Spleen (tissue), 11 donors: ENCODE measurements at regions not wholly inside any gene's neighbourhood (a gene's known extent, or its start where the extent isn't known, plus 50 kb on each side); places are given as distances from the start of the nearest gene placed in this dataset.
A peak's percentile ranks its signal among the peaks of the same experiment; 100 is the strongest.

ENCODE experiments used
- DNase-seq: peaks from one replicate; pipeline ENCODE4 v3.0.0-alpha.2; 2020
- H3K27ac ChIP-seq, 8 donors: fragments of 200-600 bp; sonication (generic) in 7 of 8; 1 replicate in 4 of 8; 2 replicates in 4 of 8; pipeline versions ENCODE4 v1.5.0 to v1.8.0; 2016 to 2021; ENCODE audit warnings: inconsistent platforms in 4 of 8, mild to moderate bottlenecking in 4 of 8, moderate library complexity in 1 of 8
- H3K27me3 ChIP-seq, 7 donors: fragments of 200-600 bp; sonication (generic) in 6 of 7; replicated peaks in 1 of 7; 1 replicate in 4 of 7; 2 replicates in 3 of 7; pipeline versions ENCODE4 v1.5.0 to v1.8.0; 2016 to 2021; ENCODE audit warnings: inconsistent platforms in 3 of 7, mild to moderate bottlenecking in 1 of 7
- H3K36me3 ChIP-seq, 6 donors: fragments of 200-600 bp; sonication (generic) in 5 of 6; 1 replicate in 4 of 6; 2 replicates in 2 of 6; pipeline versions ENCODE4 v1.5.0 to v1.8.0; 2016 to 2021; ENCODE audit warnings: inconsistent platforms in 2 of 6
- H3K4me1 ChIP-seq, 6 donors: fragments of 200-600 bp; sonication (generic) in 5 of 6; 1 replicate in 3 of 6; 2 replicates in 3 of 6; pipeline versions ENCODE4 v1.5.0 to v1.8.0; 2016 to 2021; ENCODE audit warnings: inconsistent platforms in 3 of 6
- H3K4me3 ChIP-seq, 8 donors: fragments of 200-600 bp; sonication (generic) in 7 of 8; 1 replicate in 4 of 8; 2 replicates in 4 of 8; pipeline versions ENCODE4 v1.5.0 to v1.8.0; 2016 to 2021; ENCODE audit warnings: inconsistent platforms in 4 of 8, mild to moderate bottlenecking in 4 of 8, moderate library complexity in 2 of 8
- H3K9me3 ChIP-seq, 8 donors: fragments of 200-600 bp; sonication (generic) in 7 of 8; 1 replicate in 4 of 8; 2 replicates in 4 of 8; pipeline versions ENCODE4 v1.5.0 to v1.8.0; 2016 to 2021; ENCODE audit warnings: inconsistent platforms in 4 of 8
- CTCF ChIP-seq, 11 experiments: fragments of 200-600 bp in 7 of 11; fragments of 450-650 bp in 4 of 11; sonication (generic) in 4 of 11; IDR thresholded peaks in 8 of 11; conservative IDR thresholded peaks in 3 of 11; 1 replicate in 7 of 11; 2 replicates in 4 of 11; pipeline versions ENCODE4 v1.4.0 to v1.8.0; 2016 to 2021; ENCODE audit warnings: antibody characterized with exemption in 11 of 11, inconsistent platforms in 4 of 11, mild to moderate bottlenecking in 1 of 11
- POLR2A ChIP-seq, 3 donors: fragments of 450-650 bp; IDR thresholded peaks; one replicate each; pipeline ENCODE4 v1.5.1; 2017; ENCODE audit warnings: antibody characterized with exemption in 3 of 3, mild to moderate bottlenecking in 1 of 3
- POLR2AphosphoS5 ChIP-seq, 3 donors: sonication (generic); formaldehyde crosslinking; IDR thresholded peaks; one replicate each; pipeline ENCODE4 v1.5.1; 2017; ENCODE audit warnings: antibody characterized with exemption in 3 of 3
- WGBS, 5 donors: extraction: QIAGEN DNeasy Blood & Tissue Kit in 3 of 5; methylation state at CpG; one replicate each; pipeline versions ENCODE4 v1.1.5 to v1.1.7; 2013 to 2018; 5-methylcytosine and 5-hydroxymethylcytosine counted together
- intact Hi-C: fragments of 100-400 bp; cut with DNase I; formaldehyde crosslinking; loops from one replicate; pipeline ENCODE4 v1.15.0; 2023; ENCODE audit warnings: low total_unique reads
- donor health status: healthy with polysubstance abuse.
- donor health status: DM: no; HTN: no; CAD: no; lungs with moderate emphysema.
- donor health status: DM: no; HTN: no; CAD: no.
- donor health status: Bipolar disorder and iron deficiency.
- donor health status: healthy.
- donor health status: DM: no; HTN: no; CAD: no.
- donor health status: DM: yes; HTN: yes; CAD: no.

- intact Hi-C loops, result no loop called here
- WGBS, 5 donors, result 70 to 83% (median 78%) methylated on average over 16 of the region's 16 CpGs
- Histone ChIP-seq H3K4me3 (no peak overlapping the region), H3K4me1 (no peaks in the 10 kb centered on the region), H3K27ac (peak overlapping the region in 2 of 8 donors; percentile 10 to 12), H3K27me3 (no peaks in the 10 kb centered on the region), H3K36me3 (no peaks in the 10 kb centered on the region), H3K9me3 (no peaks in the 10 kb centered on the region)
- no peak for DNase-seq
- TF ChIP-seq POLR2A (IDR thresholded peaks at IDR 0.05), result no peak
- TF ChIP-seq CTCF (IDR thresholded peaks at IDR 0.05 in 8 of 11, conservative IDR thresholded peaks at IDR 0.05 in 3 of 11), result no peak
- no peak for TF ChIP-seq POLR2AphosphoS5 (IDR thresholded peaks at IDR 0.05)
Measured at GRCh38 chr2:67260343-67261277, 136.5 kb upstream of the ETAA1 start.

- Histone ChIP-seq H3K9me3 (no peaks in the 10 kb centered on the region), H3K4me3 (no peak overlapping the region), H3K4me1 (no peaks in the 10 kb centered on the region), H3K27me3 (no peaks in the 10 kb centered on the region), H3K27ac (no peak overlapping the region), H3K36me3 (no peaks in the 10 kb centered on the region)
- DNase-seq, result no peak
- intact Hi-C loops, result no loop called here
- 85 to 90% (median 87%) methylated on average over 5 of the region's 5 CpGs for WGBS, 5 donors
- TF ChIP-seq CTCF (IDR thresholded peaks at IDR 0.05 in 8 of 11, conservative IDR thresholded peaks at IDR 0.05 in 3 of 11) (no peak), POLR2AphosphoS5 (IDR thresholded peaks at IDR 0.05) (no peak), POLR2A (IDR thresholded peaks at IDR 0.05) (no peak)
Measured at GRCh38 chr2:67267241-67267640, 129.9 kb upstream of the ETAA1 start.

- Histone ChIP-seq H3K27me3 (no peaks in the 10 kb centered on the region), H3K4me1 (no peaks in the 10 kb centered on the region), H3K9me3 (no peaks in the 10 kb centered on the region), H3K27ac (no peak overlapping the region), H3K4me3 (no peak overlapping the region), H3K36me3 (no peaks in the 10 kb centered on the region)
- 84 to 95% (median 92%) methylated on average over 2 of the region's 2 CpGs for WGBS, 5 donors
- no peak for DNase-seq
- intact Hi-C loops, result no loop called here
- no peak for TF ChIP-seq POLR2AphosphoS5 (IDR thresholded peaks at IDR 0.05)
- TF ChIP-seq POLR2A (IDR thresholded peaks at IDR 0.05), result no peak
- TF ChIP-seq CTCF (IDR thresholded peaks at IDR 0.05 in 8 of 11, conservative IDR thresholded peaks at IDR 0.05 in 3 of 11), result no peak
Measured at GRCh38 chr2:67268797-67269196, 128.3 kb upstream of the ETAA1 start.

GRCh38 chr2:67272195-67272594 lies 124.9 kb upstream of the ETAA1 start:
- intact Hi-C loops, result no loop called here
- no peaks in the 10 kb centered on the region for H3K4me1 ChIP-seq
- no peak overlapping the region for H3K27ac ChIP-seq
- no peaks in the 10 kb centered on the region for H3K27me3 ChIP-seq
- no peaks in the 10 kb centered on the region for H3K36me3 ChIP-seq
- no peak overlapping the region for H3K4me3 ChIP-seq
- WGBS, 5 donors, result 74 to 88% (median 77%) methylated on average over 4 of the region's 4 CpGs
- no peak for DNase-seq
- TF ChIP-seq POLR2AphosphoS5 (IDR thresholded peaks at IDR 0.05) (no peak), CTCF (IDR thresholded peaks at IDR 0.05 in 8 of 11, conservative IDR thresholded peaks at IDR 0.05 in 3 of 11) (no peak), POLR2A (IDR thresholded peaks at IDR 0.05) (no peak)
- no peaks in the 10 kb centered on the region for H3K9me3 ChIP-seq
